WTC11 (cell line): ENCODE measurements at regions not wholly inside any gene's neighbourhood (a gene's known extent, or its start where the extent isn't known, plus 50 kb on each side); places are given as distances from the start of the nearest gene placed in this dataset.

ENCODE experiments used
- ATAC-seq: fragments of 200-7000 bp; cut with Tn5 transposase; 2 replicates; pipeline ENCODE4 v1.10.0; 2021; ENCODE audit warnings: mild to moderate bottlenecking, moderate library complexity
- CTCF ChIA-PET: fragments of 300-600 bp; sonication (Branson Sonifier 250); formaldehyde crosslinking; loops from one replicate; lab custom pipeline; 2021; ENCODE audit warnings: antibody characterized with exemption; lab: Charles Lee
- POLR2A ChIA-PET: fragments of 350-600 bp; sonication (Branson Sonifier 250); formaldehyde crosslinking; loops from one replicate; lab custom pipeline; 2021; ENCODE audit warnings: antibody characterized with exemption; lab: Charles Lee
- DNase-seq: peaks from one replicate; pipeline ENCODE4 v3.0.0; 2021; ENCODE audit warnings: low spot score
- H3K27ac Mint-ChIP-seq: 2 replicates; pipeline ENCODE4 v1.8.0; 2021; ENCODE audit warnings: mixed read lengths
- H3K27me3 Mint-ChIP-seq: 2 replicates; pipeline ENCODE4 v1.8.0; 2021; ENCODE audit warnings: low read depth, mild to moderate bottlenecking, moderate library complexity, mixed read lengths
- H3K36me3 Mint-ChIP-seq: 2 replicates; pipeline ENCODE4 v1.8.0; 2021; ENCODE audit warnings: mixed read lengths
- H3K4me1 Mint-ChIP-seq: 2 replicates; pipeline ENCODE4 v1.8.0; 2022; ENCODE audit warnings: mixed read lengths
- H3K4me3 Mint-ChIP-seq: 2 replicates; pipeline ENCODE4 v1.8.0; 2021; ENCODE audit warnings: mild to moderate bottlenecking, moderate library complexity, mixed read lengths
- H3K9me3 Mint-ChIP-seq: 2 replicates; pipeline ENCODE4 v1.8.0; 2021; ENCODE audit warnings: mixed read lengths
- ARID4B ChIP-seq: sonication (generic); formaldehyde crosslinking; IDR thresholded peaks from 2 replicates; pipeline ENCODE4 v1.8.0; 2023; ENCODE audit warnings: missing genetic modification reagents, mild to moderate bottlenecking, borderline replicate concordance
- ATF6 ChIP-seq: sonication (generic); formaldehyde crosslinking; IDR thresholded peaks from 2 replicates; pipeline ENCODE4 v1.8.1; 2023; ENCODE audit warnings: mild to moderate bottlenecking, missing genetic modification reagents
- HMGXB4 ChIP-seq: sonication (generic); formaldehyde crosslinking; IDR thresholded peaks from 2 replicates; pipeline ENCODE4 v1.8.1; 2023; ENCODE audit warnings: mild to moderate bottlenecking, moderate library complexity, missing genetic modification reagents
- NFE2L1 ChIP-seq: sonication (generic); formaldehyde crosslinking; IDR thresholded peaks from 2 replicates; pipeline ENCODE4 v1.8.1; 2023; ENCODE audit warnings: missing genetic modification reagents
- RELA ChIP-seq: sonication (generic); formaldehyde crosslinking; IDR thresholded peaks from 2 replicates; pipeline ENCODE4 v1.8.1; 2022; ENCODE audit warnings: missing genetic modification reagents, mild to moderate bottlenecking, borderline replicate concordance
- USF1 ChIP-seq: sonication (generic); formaldehyde crosslinking; IDR thresholded peaks from 2 replicates; pipeline ENCODE4 v1.8.0; 2022; ENCODE audit warnings: mild to moderate bottlenecking, missing genetic modification reagents
- ZMAT4 ChIP-seq: fragments of 250-450 bp; sonication (Bioruptor Pico); IDR thresholded peaks from 2 replicates; pipeline ENCODE4 v1.9.0; 2021; ENCODE audit warnings: mild to moderate bottlenecking

- CTCF ChIA-PET = no interaction called here
- ATAC-seq = no peak
Measured at GRCh38 chr12:34361721-34362316, 339.5 kb downstream of the ALG10 start.

More at GRCh38 chr12:34361721-34362316, 339.5 kb downstream of the ALG10 start:
- TF ChIP-seq ATF6 (CRISPR knock-in tag) (no peak), RELA (CRISPR knock-in tag) (no peak), NFE2L1 (CRISPR knock-in tag) (no peak), ZMAT4 (CRISPR knock-in tag) (no peak), USF1 (CRISPR knock-in tag) (no peak), ARID4B (CRISPR knock-in tag) (no peak), HMGXB4 (CRISPR knock-in tag) (no peak)
- POLR2A ChIA-PET = no interaction called here
- no peak for DNase-seq
- Mint-ChIP-seq H3K36me3 (peaks cover 58% of the 10 kb centered on the region), H3K27ac (no peak overlapping the region), H3K4me1 (no peaks in the 10 kb centered on the region), H3K4me3 (no peak overlapping the region), H3K9me3 (peaks cover 29% of the 10 kb centered on the region), H3K27me3 (peaks cover 11% of the 10 kb centered on the region)
